ENCODE measurements at regions not wholly inside any gene's neighbourhood (a gene's known extent, or its start where the extent isn't known, plus 50 kb on each side); places are given as distances from the start of the nearest gene placed in this dataset.
"Not testable (repeated sequence)": the region's sequence is repeated elsewhere in the genome, so short reads cannot be mapped to it uniquely, and the experiment has no call there.

- DNase-seq (ENCODE audit: low spot score in 2 of 2); H3K27me3 ChIP-seq; H3K4me3 ChIP-seq; H3K36me3 ChIP-seq; H3K4me1 ChIP-seq; H3K27ac ChIP-seq; H3K9me3 ChIP-seq: not testable (repeated sequence)
- WGBS = no CpG with 5 or more reads among the region's 107 CpGs
Measured at GRCh38 chr1:161454865-161455707, 50.2 kb upstream of the FCGR2A start.

DNA sequence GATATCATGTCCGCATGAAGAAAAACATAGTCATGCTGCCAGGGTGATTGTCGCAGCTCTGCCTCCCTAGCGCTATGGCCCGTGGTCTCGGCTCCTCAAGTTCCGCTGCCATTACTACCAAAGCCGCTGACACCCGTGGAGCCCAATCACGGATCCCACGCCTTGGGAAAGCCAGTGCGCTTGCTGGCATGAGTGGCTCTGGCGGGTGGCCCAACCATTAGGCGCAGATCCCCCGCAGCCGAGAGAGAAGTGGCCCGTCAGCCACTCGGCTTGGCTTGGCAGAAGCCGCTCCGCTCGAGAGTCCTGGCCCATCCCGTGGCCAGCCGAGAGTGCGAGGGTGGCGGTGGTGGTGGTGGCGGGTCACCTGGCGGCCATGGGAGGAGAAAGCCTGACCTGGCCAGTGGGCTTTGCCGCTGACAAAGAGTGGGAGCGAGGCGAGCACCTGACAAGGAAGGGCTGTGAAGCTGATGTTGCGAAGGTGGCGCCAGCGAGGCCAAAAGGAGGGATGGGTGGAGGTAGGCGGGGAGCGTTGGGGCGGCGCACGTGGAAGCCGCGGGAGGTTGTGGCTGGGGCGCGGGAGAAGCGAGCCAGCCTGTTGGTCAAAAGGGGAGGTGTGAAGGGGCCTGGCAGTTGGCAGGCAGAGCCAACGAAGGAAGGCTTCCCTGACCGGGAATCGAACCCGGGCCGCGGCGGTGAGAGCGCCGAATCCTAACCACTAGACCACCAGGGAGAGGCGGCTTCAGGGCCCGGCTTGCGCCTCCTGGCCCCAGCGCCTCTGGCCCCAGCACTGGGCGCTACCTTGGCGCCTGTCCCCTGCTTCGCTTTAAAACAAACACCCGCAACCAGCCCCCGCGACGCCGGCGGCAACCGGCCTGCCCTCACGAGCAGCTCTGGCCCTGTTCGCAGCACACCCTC is 51.0 kb upstream of the FCGR2A start:
- H3K27me3 ChIP-seq, H3K4me3 ChIP-seq, H3K4me1 ChIP-seq, H3K27ac ChIP-seq, H3K9me3 ChIP-seq, H3K36me3 ChIP-seq: not testable (repeated sequence)
- peak; percentile 66 to 90 for DNase-seq (ENCODE audit: low spot score in 2 of 2)
- whole genome bisulfite sequencing = 61% methylated on average over 9 of the region's 67 CpGs

- DNase-seq (ENCODE audit: low spot score in 2 of 2); H3K27ac ChIP-seq; H3K9me3 ChIP-seq; H3K36me3 ChIP-seq; H3K27me3 ChIP-seq; H3K4me1 ChIP-seq; H3K4me3 ChIP-seq: not testable (repeated sequence)
- WGBS = no CpG with 5 or more reads among the region's 29 CpGs
Measured at GRCh38 chr1:161451698-161452348, 53.4 kb upstream of the FCGR2A start.

- not testable (repeated sequence) for H3K36me3 ChIP-seq; DNase-seq (ENCODE audit: low spot score in 2 of 2); H3K9me3 ChIP-seq; H3K4me1 ChIP-seq; H3K27ac ChIP-seq; H3K4me3 ChIP-seq; H3K27me3 ChIP-seq
- no CpG with 5 or more reads among the region's 66 CpGs for WGBS
Measured at GRCh38 chr1:161447760-161448332, 57.4 kb upstream of the FCGR2A start.

- not testable (repeated sequence) for H3K36me3 ChIP-seq, H3K4me1 ChIP-seq
- no CpG with 5 or more reads among the region's 79 CpGs for WGBS
Measured at GRCh38 chr1:161447040-161447759, 58.1 kb upstream of the FCGR2A start.

DNA sequence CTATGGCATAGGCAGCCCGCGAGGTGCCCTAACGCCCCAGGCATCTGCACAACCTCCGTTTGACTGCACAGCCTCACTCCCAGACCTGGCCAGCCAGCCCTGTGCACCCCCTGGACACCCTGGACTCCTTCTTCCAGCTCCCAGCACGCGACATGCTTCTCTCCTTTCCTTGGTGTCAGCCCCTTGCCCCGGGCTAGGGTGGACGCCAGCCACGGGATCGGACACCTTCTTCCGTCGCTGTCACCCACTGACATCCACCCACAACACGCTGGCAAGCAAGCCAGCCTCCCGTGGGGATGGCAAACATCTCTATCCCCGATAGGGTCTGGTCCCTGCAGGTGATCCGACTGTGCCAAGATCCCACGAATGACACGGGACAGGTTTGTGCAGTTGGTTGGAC is 60.5 kb upstream of the FCGR2A start:
- peak; percentile 81 for DNase-seq (ENCODE audit: low spot score in 2 of 2)
- WGBS = 84% methylated on average over 14 of the region's 18 CpGs
- H3K36me3 ChIP-seq, H3K4me3 ChIP-seq, H3K9me3 ChIP-seq, H3K4me1 ChIP-seq, H3K27ac ChIP-seq: not testable (repeated sequence)
- H3K27me3 ChIP-seq = peaks cover 17% of the 10 kb centered on the region

More at GRCh38 chr1:161447040-161447759, 58.1 kb upstream of the FCGR2A start:
- H3K9me3 ChIP-seq; DNase-seq (ENCODE audit: low spot score in 2 of 2); H3K27me3 ChIP-seq; H3K4me3 ChIP-seq; H3K27ac ChIP-seq: not testable (repeated sequence)

DNA sequence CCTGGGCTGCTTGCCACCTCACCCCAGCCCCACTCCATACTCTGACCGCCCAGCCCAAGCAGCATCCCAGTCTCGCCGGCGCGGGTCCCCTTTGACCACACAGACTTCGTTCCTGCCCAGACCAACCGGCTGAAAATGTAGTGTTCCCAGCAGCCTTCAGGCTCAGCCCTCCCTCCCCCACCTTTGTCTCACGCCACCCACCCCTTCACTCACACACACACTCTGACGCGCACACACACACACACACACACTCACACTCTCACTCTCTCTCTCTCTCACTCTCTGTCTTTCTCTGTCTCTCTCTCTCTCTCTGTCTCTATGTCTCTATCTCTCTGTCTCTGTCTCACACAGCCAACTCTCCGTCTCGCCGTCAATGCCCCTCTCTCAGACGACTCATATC is 61.0 kb upstream of the FCGR2A start:
- H3K27me3 ChIP-seq = peaks cover 21% of the 10 kb centered on the region
- H3K4me1 ChIP-seq = peaks cover 11% of the 10 kb centered on the region
- 81% methylated on average over 3 of the region's 14 CpGs for WGBS
- H3K4me3 ChIP-seq; H3K27ac ChIP-seq; H3K9me3 ChIP-seq; H3K36me3 ChIP-seq; DNase-seq (ENCODE audit: low spot score in 2 of 2): not testable (repeated sequence)

DNA sequence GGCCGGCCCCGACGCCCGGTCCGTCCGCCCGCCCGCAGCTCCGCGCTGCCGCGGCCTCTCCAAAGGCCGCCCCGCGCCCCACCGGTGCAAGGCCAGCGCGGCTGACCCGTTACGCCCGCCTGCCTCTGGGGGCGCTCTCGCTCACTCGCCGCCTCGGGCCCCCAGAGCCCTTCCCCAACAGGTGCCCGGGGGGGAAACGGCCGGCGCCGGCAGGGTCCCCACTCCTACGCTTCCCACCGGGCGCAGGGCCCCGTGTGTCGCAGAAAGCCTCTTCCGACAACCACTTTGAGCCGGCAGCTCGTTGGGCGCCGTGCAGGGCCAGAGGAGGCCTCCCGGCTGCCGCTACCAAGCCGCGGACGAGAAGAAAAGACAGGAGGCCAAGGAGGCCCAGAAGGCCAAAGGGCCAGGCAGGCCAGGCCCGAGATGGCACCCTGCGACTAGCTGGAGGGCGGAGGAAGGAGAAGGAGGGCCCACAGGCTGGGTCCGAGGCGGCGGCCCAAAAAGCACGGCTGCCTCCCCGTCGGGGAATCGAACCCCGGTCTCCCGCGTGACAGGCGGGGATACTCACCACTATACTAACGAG is 64.9 kb upstream of the FCGR2A start:
- H3K27me3 ChIP-seq = peaks cover 60% of the 10 kb centered on the region
- no CpG with 5 or more reads among the region's 61 CpGs for WGBS
- H3K27ac ChIP-seq = no peak overlapping the region
- no peaks in the 10 kb centered on the region for H3K36me3 ChIP-seq
- peak in 1 of 2 donors; percentile 62 for DNase-seq (ENCODE audit: low spot score in 2 of 2)
- peaks cover 11% of the 10 kb centered on the region for H3K4me1 ChIP-seq
- peak overlapping the region; percentile 46 for H3K4me3 ChIP-seq
- no peaks in the 10 kb centered on the region for H3K9me3 ChIP-seq
- no peak for TF ChIP-seq POLR2AphosphoS5 (IDR thresholded peaks at IDR 0.05)
- no peak for TF ChIP-seq EP300 (IDR thresholded peaks at IDR 0.05)
- TF ChIP-seq POLR2A (IDR thresholded peaks at IDR 0.05) = no peak
- TF ChIP-seq CTCF (IDR thresholded peaks at IDR 0.05) = peak in 1 of 2 donors; percentile 49
